Stimulated activated CD4-positive, alpha-beta T cell treated with anti-CD3 and anti-CD28 coated beads, Interleukin-4, amount 100 ng/mL, for 24 hours (primary cell): ENCODE measurements at regions not wholly inside any gene's neighbourhood (a gene's known extent, or its start where the extent isn't known, plus 50 kb on each side); places are given as distances from the start of the nearest gene placed in this dataset.
"Not testable (repeated sequence)": the region's sequence is repeated elsewhere in the genome, so short reads cannot be mapped to it uniquely, and the experiment has no call there.

Experiments
- DNase-seq: peaks from one replicate; pipeline ENCODE4 v3.0.0-alpha.2; 2020

DNA sequence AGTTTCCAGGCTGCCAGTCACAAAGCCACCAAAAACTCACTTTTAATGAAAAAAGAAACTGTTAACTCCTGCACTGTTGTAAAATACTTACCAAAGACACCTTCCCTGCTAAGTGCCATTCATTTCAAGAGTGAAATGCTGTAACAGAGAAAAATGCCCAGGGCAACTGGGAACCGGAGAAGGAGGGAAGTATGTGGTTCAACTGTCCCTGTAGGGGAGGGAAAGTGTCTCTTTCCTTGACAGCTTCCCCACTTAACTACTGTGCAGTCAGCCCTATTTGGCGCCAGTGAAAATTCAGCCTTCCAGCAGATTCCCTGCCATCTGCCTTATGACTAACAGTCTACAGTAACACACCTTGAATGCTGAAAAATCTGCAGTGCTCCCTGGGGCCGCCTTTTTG lies 789.0 kb downstream of the DIAPH3 start:
- DNase-seq, result no peak

DNA sequence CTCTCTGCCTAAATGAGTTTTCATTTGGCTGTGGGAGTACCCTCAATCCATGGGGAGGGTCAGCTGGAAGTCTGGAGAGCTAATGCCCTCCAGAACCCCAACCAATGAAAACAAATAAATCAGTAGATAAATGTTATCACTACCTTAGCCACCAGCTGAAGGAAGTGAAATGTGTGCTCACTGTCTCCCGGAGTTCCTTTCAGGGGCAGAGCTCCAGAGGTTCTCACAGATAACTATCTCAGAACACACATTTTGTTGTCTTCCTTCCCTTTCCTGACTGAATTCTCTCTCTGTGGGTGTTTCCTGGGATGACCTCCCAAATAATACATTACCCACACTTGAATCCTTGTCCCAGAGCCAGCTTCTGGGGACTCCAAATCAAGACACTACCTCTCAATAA lies 779.6 kb downstream of the DIAPH3 start:
- no peak for DNase-seq

DNA sequence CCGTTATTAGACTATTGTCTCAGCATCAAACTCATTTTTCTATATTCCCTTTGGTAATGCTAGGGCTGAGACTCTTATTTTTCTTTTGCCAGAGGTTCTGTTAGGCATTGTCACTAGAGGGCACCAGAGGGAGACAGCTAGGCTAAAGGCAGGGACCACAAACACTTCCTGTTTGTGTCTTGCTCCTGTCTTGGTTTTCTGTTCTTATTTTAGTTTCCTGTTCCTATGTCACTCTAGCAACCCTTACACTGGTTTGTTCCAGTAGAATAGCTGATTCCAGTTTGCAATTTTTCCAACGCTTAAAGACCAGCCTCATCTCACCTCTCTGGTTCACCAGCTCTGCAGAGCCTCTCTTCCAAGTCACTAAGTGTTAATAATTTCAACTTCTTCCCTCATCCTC lies 772.0 kb downstream of the DIAPH3 start:
- peak; percentile 55 for DNase-seq

DNA sequence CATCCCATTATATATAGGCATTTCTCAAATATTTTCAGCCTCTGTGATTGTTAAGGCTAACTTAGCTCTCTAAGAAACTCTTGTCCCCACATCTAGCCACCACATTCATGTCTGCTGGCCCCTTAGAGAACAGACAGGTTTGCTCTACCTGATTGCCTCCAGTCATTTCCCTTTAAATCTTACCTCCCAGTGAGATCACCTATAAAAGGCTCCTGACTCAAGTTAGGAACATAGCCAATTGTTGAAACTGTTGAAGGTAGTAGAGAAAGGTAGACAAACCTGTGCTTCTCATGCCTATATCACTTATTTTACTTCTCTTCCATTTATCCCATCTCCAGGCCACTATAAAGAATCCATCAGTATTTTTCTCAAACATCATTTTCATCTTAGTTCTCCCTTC lies 771.4 kb downstream of the DIAPH3 start:
- no peak for DNase-seq

DNA sequence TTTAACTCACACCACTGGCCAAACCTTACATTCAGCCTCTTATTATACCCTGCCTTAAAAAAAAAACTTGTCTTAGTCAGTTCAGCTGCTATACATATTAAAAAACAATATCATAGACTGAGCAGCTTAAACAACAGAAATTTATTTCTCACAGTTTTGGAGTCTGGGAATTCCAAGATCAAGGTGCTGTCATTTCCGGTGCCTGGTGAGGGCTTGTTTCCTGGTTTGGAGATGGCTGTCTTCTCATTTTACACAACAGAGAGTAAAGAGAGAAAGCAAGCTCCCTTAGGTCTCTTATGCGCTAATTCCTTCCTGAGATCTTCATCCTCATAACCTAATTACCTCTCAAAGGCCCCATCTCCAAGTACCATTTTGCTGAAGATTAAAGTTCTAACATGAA lies 769.2 kb downstream of the DIAPH3 start:
- DNase-seq, result no peak

DNA sequence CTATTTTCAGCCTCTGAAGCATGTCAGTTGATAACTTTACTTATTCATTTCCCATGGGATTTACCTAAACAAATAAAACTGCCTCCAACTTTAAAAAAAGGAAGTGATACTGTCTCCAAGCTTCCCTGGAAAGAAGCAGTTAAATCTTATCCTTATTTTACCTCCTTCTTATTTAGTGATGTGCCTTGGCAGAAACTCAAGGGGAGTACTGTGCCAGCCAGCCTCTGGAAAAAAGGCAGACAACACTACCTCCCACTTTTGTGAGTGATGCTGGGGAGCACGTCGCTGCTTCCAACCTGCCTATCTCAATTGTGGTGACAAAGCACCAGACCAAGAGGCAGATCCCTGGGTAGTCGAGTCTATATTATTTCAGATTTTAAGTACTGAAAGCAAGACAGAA lies 765.6 kb downstream of the DIAPH3 start:
- DNase-seq, result no peak

DNA sequence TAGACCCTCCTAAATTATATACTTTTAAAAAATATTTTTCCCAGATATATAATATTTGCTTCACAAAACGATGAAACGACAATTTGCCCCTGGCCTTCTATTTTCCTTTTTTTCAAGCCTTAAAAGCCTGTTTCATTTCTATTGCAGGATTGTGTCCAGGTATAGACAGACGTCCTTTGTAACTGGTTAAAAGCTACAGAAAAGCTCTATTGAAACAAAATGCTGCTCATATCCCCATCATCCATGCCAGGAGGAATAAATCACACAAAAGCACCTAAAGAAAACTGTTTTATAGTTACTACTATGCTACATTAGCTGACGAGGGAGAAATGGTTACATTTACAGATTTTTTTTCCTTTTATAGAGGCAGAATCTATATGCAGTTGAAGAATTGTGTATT lies 765.1 kb downstream of the DIAPH3 start:
- no peak for DNase-seq

DNA sequence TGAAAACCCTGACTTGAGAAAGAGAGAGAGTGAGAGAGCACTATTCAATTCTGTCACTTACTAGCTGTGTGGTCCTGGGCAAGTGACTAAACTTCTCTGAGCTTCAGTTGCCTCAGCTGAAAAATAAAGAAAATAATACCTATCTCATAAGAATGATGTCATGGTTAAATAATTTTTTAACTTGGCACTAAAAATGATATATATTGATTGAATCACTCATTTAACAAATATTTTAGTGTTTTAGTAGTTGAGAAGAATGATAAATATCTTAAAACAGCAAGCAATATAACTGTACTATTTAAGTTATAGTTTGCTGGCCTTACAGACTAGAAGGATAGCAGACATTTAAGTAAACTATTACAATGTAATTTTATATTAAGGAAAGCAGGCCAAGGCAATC lies 764.2 kb downstream of the DIAPH3 start:
- no peak for DNase-seq

DNA sequence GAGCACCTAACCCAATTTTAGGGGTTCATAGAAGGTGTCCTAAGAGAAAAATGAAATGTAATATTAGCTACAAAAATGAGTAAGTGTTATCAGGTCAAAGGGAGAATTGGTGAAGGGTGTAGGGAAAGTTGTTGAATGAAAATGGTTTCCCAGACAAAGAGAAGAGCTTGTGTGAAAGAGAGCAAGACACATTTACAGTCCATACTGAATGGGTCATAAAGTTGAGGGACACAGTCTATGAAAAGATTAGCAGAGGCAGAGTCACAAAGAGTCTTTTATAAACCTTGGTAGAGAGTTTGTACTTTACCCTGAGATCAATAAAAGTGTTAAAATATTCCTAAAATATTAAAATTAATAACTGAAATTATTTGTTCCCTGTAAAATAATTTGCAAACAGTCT lies 759.4 kb downstream of the DIAPH3 start:
- no peak for DNase-seq

DNA sequence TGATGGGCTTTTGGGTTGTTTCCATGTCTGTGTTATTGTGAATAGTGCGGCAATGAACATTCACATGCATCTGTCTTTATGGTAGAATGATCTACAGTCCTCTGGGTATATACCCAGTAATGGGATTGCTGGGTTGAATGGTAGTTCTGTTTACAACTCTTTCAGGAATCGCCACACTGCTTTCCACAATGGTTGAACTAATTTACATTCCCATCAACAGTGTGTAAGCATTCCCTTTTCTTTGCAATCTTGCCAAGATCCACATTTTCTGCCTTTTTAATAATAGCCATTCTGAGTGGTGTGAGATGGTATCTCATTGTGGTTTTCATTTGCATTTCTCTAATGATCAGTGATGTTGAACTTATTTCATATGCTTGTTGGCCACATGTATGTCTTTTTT lies 756.5 kb downstream of the DIAPH3 start:
- DNase-seq, result not testable (repeated sequence)

DNA sequence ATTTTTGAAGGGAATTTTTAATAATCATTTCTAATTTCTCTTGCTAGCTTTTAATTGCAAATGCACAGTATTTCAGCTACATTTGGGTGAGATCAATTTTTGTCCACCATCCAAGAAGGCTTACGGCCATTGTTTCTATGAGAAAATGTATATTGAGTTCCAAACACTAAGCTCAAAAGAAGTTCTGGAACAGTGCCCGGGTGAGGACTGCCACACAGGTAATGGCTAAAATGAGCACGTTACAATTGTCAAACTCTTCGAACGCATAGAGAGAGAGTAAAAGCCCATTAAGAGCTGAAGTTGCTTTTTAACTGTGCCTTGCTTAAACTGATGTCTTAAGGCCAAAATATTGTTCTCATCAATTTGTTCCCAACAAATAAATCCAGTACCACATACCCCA lies 755.0 kb downstream of the DIAPH3 start:
- DNase-seq, result no peak

DNA sequence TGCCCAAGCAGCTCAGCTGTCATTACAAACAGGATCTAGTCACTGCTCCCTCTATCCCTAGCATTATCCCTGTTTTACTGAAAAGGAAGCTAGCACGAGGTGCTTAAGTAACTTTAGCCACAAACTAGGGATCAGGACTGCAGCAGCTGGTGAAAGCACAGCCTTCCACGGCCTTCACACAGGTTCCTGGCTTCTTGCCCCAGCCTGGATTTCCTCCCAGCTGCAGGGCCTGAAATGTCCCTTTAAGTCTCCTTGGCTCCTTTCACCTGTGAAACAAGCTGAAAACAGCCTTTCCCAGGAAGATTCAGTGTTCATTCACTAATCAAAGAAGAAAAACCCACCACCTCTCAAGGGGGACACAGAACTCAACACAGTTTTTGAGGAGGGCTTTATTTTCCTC lies 754.5 kb downstream of the DIAPH3 start:
- DNase-seq, result no peak

DNA sequence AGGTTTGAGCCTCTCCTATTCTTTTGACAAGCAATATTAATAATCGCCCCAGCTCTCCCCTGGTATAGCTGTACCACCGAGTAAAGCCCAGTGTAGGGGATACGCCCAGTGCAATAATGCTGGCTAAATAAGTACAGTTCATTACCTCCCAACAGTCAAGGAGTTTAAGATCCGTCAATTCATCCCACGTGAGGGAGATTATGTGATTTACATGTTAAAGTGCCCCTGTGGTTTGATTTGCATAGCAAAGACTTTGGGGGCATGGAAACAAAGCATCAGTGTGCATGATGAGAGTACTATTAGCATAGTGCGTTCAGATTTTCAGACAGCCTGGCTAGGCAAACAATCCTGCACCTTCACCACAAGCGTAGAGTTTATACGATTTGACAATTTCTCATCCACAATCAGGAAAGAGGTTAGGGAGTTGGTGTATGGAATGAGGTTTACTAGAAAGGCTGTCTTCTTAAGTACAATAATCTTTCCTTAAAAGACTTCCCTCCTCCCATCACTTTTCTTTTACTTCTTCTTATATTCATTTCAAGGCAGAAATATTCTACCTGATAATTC lies 754.0 kb downstream of the DIAPH3 start:
- DNase-seq, result no peak

DNA sequence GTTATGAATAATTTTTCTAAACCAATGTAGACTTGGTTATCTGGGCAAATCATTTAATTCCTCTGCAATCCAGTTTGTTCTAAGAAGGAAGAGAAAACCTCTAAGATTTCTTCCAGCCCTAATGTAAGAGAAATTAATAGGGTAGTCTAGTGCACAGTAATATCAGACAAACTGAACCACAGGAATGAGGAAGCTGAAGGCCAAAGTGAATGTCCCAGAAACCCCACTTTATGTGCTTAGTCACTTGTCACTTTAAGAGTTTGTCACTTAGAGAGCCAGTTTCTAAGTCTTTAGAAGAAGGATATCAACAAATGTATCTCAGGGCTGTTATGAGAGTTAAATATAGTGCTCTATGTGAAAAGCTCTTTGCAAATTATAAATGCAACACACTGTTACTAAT lies 750.6 kb downstream of the DIAPH3 start:
- no peak for DNase-seq

DNA sequence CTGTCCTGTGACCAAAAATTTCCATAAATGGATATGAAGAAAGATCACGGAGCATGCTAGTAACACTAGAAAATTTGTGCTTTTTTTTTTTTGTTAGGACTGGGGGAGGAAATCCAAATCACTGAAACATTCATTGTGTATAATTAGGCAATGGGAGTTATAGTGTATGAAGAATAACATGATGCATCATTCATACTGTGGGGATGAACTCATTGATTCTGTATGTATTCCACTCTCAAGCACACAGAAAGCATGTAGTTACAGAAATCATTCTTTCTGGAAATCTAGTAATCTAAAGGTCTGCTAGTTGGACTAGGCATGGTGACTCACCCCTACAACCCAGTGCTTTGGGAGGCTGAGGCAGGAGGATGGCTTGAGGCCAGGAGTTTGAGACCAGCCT lies 749.7 kb downstream of the DIAPH3 start:
- no peak for DNase-seq

DNA sequence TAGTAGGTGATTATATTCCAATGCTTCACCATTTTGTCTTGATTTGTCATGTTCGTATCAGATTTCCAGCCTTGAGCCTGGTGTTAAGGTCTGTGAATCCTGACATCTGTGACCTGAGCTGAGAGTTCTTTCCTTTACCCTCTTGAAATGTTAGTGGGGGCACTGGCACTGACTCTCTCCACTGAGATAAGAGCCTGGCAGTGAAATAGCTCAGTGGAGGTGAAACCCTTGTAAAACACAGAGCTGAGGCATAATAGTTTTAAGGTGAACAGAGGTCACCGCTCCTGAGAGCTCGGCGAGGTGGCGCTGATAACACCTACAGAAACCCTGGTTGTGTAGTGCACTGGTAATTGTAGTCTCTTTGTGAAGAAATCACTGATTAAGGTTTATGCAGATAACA lies 748.2 kb downstream of the DIAPH3 start:
- DNase-seq, result no peak

DNA sequence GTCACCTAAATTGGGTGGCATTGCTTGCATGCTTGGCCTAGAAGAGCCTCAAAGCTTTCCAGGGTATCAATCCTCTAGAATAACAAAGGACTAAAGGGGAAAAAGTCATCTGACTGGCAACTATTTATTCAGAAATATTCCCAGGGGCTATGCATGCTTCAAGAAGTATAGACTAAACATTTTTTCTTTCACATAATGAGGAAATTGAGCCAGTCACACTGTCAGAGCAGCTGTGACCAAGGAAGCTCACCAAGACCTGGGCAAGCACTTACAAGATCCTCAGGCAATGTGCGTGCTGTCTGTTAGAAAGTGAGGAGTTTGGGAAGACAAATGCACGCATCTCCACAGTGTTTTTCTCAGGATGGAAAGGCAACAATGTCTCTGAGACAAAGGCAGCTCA lies 747.2 kb downstream of the DIAPH3 start:
- DNase-seq, result no peak

DNA sequence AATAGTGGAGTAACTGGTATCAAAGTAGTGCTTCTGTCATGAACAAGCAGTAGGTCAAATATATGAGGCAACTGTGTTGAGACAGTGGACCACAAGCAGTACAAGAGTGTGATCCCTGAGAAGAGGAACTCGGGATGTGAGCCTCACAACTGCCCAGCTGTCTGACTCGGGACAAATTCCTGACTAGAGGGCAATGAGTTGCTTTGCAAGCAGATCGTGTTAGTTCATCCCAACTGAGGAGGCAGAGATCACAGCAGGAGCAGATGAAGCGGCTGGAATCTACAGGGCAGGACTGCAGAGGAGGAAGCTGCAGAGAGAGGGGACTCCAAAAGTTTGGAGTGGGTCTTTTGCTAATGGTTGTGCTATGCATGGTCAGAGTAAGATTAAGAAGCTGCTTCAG lies 741.1 kb downstream of the DIAPH3 start:
- DNase-seq, result no peak

DNA sequence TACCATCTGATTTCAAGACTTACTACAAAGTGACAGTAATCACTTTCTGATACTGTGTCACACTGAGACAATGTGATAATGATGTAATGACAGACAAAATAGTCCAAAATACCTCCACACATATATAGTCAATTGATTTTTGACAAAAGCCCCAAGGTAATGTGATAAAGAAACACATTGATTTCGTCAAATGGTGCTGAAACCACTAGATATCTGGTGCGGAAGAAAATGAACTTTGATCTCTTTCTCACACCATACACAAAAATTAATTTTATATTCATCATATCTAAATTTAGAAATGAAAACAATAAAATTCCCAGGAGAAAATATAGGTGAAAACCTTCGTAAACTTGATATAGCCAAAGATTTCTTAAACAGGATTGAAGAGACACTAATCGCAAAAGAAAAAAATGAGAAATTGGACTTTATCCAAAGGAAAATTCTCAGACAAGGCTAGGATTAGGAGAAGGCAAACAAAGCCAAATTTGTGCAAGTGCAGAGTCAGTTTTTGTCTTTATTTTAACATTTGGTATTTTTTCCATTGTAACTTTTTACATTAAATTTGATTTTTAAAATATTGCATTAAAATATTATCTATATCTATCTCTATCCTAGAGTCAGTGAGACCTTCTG lies 739.9 kb downstream of the DIAPH3 start:
- DNase-seq, result no peak

DNA sequence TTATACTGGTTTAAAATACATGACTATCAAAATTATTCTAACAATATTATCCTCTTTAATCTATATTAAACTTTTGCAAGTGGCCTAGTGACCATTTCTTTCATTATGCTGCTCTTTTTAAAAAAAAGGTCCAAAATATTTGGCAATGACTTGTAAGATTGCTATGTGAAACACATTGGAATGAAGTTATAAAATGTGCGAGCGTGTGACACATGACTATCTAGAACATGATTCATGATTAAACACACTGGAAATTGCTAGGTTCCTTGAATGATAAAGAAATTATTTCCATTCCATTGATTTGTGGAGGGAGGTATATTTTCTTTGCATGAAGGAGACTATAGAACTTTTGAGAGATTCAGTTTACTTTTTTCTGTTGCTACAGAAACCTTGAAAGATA lies 739.1 kb downstream of the DIAPH3 start:
- DNase-seq, result no peak

DNA sequence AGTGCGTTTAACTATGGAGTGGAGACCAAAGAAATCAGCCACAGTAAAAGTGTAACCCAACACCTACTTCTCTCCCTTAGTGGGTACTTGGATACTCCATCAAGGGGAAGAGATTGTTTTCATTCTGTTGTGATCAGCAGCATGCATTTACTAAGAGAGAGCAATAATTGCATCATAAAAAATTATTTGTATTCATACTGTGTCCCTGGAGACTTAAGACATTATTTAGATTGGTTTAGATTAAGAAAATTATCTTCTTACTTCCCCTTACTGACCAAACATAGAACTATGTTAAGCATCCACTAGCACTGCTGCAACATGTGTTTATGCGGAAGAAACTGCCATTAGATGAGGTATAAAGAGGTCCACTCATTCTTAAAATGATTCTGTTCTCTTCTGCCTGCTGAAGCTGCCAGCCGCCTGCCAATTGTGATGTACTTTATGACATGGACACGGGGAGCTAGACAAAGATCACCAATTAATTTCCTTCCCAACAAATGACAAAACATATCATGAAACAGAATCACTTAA lies 738.5 kb downstream of the DIAPH3 start:
- no peak for DNase-seq

DNA sequence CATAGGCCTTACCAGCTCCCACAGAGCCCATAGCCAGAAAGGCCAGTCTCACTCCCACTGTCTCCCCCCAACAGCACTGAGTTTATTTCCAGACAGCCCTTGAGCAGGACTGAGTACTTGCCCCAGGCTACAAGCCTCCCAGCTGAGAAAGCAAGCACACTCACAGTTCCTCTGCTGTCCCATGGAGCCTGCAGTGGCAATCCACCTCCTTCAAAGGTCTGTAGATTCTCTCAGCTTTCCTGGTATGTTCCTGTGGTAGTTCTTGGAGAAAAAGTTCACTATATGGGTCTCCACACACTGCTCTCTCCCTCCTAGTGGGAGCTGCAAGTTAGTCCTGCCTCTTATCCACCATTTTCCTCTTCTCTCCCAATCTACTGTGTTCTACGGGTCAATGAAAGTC lies 728.7 kb downstream of the DIAPH3 start:
- no peak for DNase-seq

DNA sequence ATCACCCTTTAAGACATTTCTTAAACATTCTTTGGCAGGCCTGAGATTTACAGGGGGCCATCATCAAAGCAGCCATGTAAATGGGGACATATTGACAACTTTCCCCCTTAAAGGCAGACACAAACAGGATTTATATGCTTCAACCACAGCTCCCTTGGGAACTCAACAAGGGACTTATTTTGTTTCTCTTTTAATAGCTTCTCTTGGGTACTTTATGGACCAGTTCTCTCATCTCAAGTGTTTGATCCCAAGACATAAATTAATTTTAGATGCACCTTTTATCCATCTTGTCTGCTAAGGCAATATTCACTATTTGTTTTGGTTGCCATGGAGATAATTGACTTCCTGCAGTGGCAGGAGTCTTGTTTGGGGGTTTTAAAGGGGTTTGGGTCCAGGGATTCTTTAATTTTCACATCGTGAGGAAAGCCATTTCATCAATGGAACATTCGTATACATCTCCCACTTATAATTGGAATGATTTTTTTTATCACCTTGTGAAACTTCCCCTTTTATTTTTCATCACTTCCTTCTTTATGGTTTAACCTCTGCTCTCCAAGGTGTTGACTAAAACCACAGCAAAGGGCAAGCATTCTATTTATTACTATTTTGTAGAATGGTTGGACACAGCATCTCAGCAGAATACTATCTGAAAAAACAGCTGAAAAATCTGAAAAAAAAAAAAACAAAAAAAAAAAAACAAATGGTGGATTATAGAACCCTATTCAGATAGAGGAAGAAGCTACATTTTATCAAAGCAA lies 726.0 kb downstream of the DIAPH3 start:
- no peak for DNase-seq

DNA sequence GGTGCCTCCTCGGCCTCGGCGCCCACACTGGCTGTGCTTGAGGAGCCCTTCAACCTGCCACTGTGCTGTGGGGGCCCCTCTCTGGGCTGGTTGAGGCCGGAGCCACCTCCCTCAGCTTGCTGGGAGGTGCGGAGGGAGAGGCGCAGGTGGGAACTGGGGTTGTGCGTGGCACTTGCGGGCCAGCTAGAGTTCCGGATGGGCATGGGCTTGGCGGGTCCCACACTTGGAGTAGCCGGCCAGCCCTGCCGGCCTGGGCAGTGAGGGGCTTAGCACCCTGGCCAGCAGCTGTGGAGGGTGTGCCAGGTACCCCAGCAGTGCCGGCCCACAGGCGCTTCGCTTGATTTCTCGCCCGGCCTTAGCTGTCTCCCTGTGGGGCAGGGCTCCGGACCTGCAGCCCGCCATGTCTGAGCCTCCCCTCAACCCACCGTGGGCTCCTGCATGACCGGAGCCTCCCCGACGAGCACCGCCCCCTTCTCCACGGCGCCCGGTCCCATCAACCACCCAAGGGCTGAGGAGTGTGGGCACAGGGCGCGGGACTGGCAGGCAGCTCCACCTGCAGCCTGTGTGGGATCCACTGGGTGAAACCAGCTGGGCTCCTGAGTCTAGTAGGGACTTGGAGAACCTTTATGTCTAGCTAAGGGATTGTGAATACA lies 723.8 kb downstream of the DIAPH3 start:
- DNase-seq, result no peak
